ENCODE measurements at regions not wholly inside any gene's neighbourhood (a gene's known extent, or its start where the extent isn't known, plus 50 kb on each side); places are given as distances from the start of the nearest gene placed in this dataset.

GRCh38 chr5:82758881-82759280 lies 318.3 kb downstream of the TMEM167A start:
- Histone ChIP-seq H3K27ac (no peak overlapping the region), H3K36me3 (replicated peaks in 1 of 2; ENCODE audit: insufficient read depth in 1 of 2, low read depth in 2 of 2) (no peaks in the 10 kb centered on the region), H3K4me1 (no peaks in the 10 kb centered on the region), H3K27me3 (no peaks in the 10 kb centered on the region), H3K9me3 (no peaks in the 10 kb centered on the region), H3K4me3 (no peak overlapping the region)
- intact Hi-C loops (cut with DNase I) = no loop called here
- ATAC-seq (no peak), DNase-seq (no peak)
- WGBS, 2 donors = 80 to 84% methylated on average over 3 of the region's 3 CpGs
- TF ChIP-seq CTCF (IDR thresholded peaks at IDR 0.05) (no peak), POLR2A (IDR thresholded peaks at IDR 0.05) (no peak)

- Histone ChIP-seq H3K4me3 (no peak overlapping the region), H3K36me3 (replicated peaks in 1 of 2; ENCODE audit: insufficient read depth in 1 of 2, low read depth in 2 of 2) (no peaks in the 10 kb centered on the region), H3K4me1 (no peaks in the 10 kb centered on the region), H3K27me3 (no peaks in the 10 kb centered on the region), H3K9me3 (no peaks in the 10 kb centered on the region), H3K27ac (no peak overlapping the region)
- intact Hi-C loops (cut with DNase I) = no loop called here
- WGBS, 2 donors = 88 to 98% methylated on average over 3 of the region's 3 CpGs
- no peak for TF ChIP-seq POLR2A (IDR thresholded peaks at IDR 0.05)
- TF ChIP-seq CTCF (IDR thresholded peaks at IDR 0.05) = no peak
- DNase-seq (no peak), ATAC-seq (no peak)
These were observed 322.4 kb downstream of the TMEM167A start for GRCh38 chr5:82754759-82755158.

GRCh38 chr5:82754036-82754746 lies 323.0 kb downstream of the TMEM167A start:
- ATAC-seq = no peak
- no peaks in the 10 kb centered on the region for H3K27me3 ChIP-seq
- no peaks in the 10 kb centered on the region for H3K36me3 ChIP-seq (replicated peaks in 1 of 2; ENCODE audit: insufficient read depth in 1 of 2, low read depth in 2 of 2)
- intact Hi-C loops (cut with DNase I) = no loop called here
- H3K9me3 ChIP-seq = no peaks in the 10 kb centered on the region
- WGBS, 2 donors = 59 to 62% methylated on average over 3 of the region's 3 CpGs
- no peak for TF ChIP-seq POLR2A (IDR thresholded peaks at IDR 0.05)
- TF ChIP-seq CTCF (IDR thresholded peaks at IDR 0.05) = no peak
- no peaks in the 10 kb centered on the region for H3K4me1 ChIP-seq
- no peak overlapping the region for H3K4me3 ChIP-seq
- H3K27ac ChIP-seq = no peak overlapping the region
- DNase-seq = no peak

DNA sequence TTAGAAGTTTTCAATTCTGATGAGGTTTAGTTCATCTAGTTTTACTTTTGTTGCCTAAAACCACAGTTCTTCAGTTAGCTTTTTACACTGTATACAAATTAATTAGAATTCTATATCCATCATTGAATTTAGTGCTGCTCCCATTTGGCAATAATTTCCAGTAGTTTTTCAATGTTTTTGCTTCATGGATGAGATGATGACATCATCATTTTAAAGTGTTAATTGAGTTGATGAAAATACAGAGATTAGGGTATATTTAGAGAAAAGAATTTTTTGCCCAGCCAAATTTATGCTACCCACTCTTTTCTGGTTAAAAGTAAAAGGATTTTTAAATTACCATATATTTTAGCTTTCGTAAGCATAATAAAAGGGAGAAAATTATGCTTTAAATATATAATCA lies 323.8 kb downstream of the TMEM167A start:
- TF ChIP-seq CTCF (IDR thresholded peaks at IDR 0.05) (no peak), POLR2A (IDR thresholded peaks at IDR 0.05) (no peak)
- DNase-seq (no peak), ATAC-seq (no peak)
- H3K36me3 ChIP-seq (replicated peaks in 1 of 2; ENCODE audit: insufficient read depth in 1 of 2, low read depth in 2 of 2) = no peaks in the 10 kb centered on the region
- no peak overlapping the region for H3K4me3 ChIP-seq
- WGBS, 2 donors = 83 to 96% methylated on average over 1 of the region's 1 CpG
- no peak overlapping the region for H3K27ac ChIP-seq
- no peaks in the 10 kb centered on the region for H3K9me3 ChIP-seq
- no peaks in the 10 kb centered on the region for H3K27me3 ChIP-seq
- intact Hi-C loops (cut with DNase I) = no loop called here
- no peaks in the 10 kb centered on the region for H3K4me1 ChIP-seq

GRCh38 chr5:82749461-82749820 lies 327.8 kb downstream of the TMEM167A start:
- intact Hi-C loops (cut with DNase I) = no loop called here
- ATAC-seq (no peak), DNase-seq (no peak)
- H3K4me1 ChIP-seq = no peaks in the 10 kb centered on the region
- 6 to 7% methylated on average over 5 of the region's 5 CpGs for WGBS, 2 donors
- no peaks in the 10 kb centered on the region for H3K27me3 ChIP-seq
- H3K4me3 ChIP-seq = no peak overlapping the region
- H3K36me3 ChIP-seq (replicated peaks in 1 of 2; ENCODE audit: insufficient read depth in 1 of 2, low read depth in 2 of 2) = no peaks in the 10 kb centered on the region
- H3K9me3 ChIP-seq = no peaks in the 10 kb centered on the region
- no peak overlapping the region for H3K27ac ChIP-seq
- no peak for TF ChIP-seq POLR2A (IDR thresholded peaks at IDR 0.05)
- no peak for TF ChIP-seq CTCF (IDR thresholded peaks at IDR 0.05)

All from body of pancreas (tissue), 4 donors.